Glutamatergic neuron (in vitro differentiated cells): ENCODE measurements at regions not wholly inside any gene's neighbourhood (a gene's known extent, or its start where the extent isn't known, plus 50 kb on each side); places are given as distances from the start of the nearest gene placed in this dataset.

Experiments
- DNase-seq: peaks from one replicate; pipeline ENCODE4 v3.0.0; 2022
- H3K27ac Mint-ChIP-seq: one replicate; pipeline ENCODE4 v1.8.0; 2020; ENCODE audit warnings: mild to moderate bottlenecking, mixed read lengths, inconsistent platforms; ENCODE audit not compliant: unreplicated experiment
- H3K27me3 Mint-ChIP-seq: one replicate; pipeline ENCODE4 v1.8.0; 2020; ENCODE audit warnings: mild to moderate bottlenecking, moderate library complexity, mixed read lengths, inconsistent platforms; ENCODE audit not compliant: unreplicated experiment
- H3K36me3 Mint-ChIP-seq: one replicate; pipeline ENCODE4 v1.8.0; 2020; ENCODE audit warnings: mild to moderate bottlenecking, mixed read lengths, inconsistent platforms; ENCODE audit not compliant: unreplicated experiment
- H3K4me1 Mint-ChIP-seq: one replicate; pipeline ENCODE4 v1.8.0; 2020; ENCODE audit warnings: mild to moderate bottlenecking, low read depth, mixed read lengths, inconsistent platforms; ENCODE audit not compliant: unreplicated experiment
- H3K4me3 Mint-ChIP-seq: one replicate; pipeline ENCODE4 v1.8.0; 2020; ENCODE audit warnings: mild to moderate bottlenecking, mixed read lengths, inconsistent platforms; ENCODE audit not compliant: unreplicated experiment
- H3K9me3 Mint-ChIP-seq: one replicate; pipeline ENCODE4 v1.8.0; 2020; ENCODE audit warnings: mild to moderate bottlenecking, moderate library complexity, mixed read lengths, inconsistent platforms; ENCODE audit not compliant: unreplicated experiment
- TF ChIP-seq, protein P1 (sequence below): fragments of 200-600 bp; sonication (generic); IDR thresholded peaks from one replicate; pipeline ENCODE4 v1.5.0; 2021; ENCODE audit not compliant: partially characterized antibody, unreplicated experiment

DNA sequence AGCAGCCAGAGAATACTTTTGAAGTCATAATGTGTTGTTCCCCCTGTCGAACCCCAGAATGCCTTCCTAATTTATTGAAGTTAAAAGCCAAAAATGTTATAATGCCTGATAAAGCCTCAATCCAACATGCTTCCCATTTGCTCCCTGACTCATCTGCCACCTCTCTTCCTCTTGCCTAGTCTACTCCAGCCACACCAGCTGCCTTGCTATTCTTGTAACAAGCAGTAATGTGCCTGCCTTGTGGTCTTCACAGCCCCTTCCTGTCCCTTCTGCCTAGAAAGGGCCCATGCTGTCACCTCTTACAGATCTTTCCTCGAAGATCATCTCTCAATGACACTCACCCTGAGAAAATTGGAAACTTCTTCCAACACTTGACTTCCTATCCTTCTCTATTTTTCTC lies 231.6 kb upstream of the CDH2 start:
- TF ChIP-seq, protein P1, sequence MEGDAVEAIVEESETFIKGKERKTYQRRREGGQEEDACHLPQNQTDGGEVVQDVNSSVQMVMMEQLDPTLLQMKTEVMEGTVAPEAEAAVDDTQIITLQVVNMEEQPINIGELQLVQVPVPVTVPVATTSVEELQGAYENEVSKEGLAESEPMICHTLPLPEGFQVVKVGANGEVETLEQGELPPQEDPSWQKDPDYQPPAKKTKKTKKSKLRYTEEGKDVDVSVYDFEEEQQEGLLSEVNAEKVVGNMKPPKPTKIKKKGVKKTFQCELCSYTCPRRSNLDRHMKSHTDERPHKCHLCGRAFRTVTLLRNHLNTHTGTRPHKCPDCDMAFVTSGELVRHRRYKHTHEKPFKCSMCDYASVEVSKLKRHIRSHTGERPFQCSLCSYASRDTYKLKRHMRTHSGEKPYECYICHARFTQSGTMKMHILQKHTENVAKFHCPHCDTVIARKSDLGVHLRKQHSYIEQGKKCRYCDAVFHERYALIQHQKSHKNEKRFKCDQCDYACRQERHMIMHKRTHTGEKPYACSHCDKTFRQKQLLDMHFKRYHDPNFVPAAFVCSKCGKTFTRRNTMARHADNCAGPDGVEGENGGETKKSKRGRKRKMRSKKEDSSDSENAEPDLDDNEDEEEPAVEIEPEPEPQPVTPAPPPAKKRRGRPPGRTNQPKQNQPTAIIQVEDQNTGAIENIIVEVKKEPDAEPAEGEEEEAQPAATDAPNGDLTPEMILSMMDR = no peak
- H3K27me3 Mint-ChIP-seq = no peaks in the 10 kb centered on the region
- no peak for DNase-seq
- H3K27ac Mint-ChIP-seq = no peak overlapping the region
- H3K4me1 Mint-ChIP-seq = no peaks in the 10 kb centered on the region
- no peaks in the 10 kb centered on the region for H3K9me3 Mint-ChIP-seq
- H3K36me3 Mint-ChIP-seq = no peaks in the 10 kb centered on the region
- H3K4me3 Mint-ChIP-seq = no peak overlapping the region

DNA sequence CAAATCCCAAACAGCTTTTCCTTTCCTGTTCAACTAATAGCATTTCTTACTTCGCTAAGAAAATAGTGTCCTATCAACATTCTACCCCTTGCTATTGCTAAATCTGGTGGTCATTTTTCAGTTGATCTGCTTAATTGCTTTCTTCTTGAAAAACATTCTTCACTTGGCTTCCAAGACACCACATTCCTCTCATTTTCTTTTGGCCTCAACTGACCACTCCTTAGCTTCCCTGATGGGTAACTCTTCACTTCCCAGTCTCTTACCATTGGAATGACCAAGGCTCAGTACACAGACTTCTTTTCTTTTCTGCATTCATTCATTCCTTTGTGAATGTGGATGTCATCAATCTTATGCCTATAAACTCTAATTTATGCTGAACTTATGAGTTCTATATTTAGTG lies 230.8 kb upstream of the CDH2 start:
- no peak for DNase-seq
- Mint-ChIP-seq H3K36me3 (no peaks in the 10 kb centered on the region), H3K27ac (no peak overlapping the region), H3K9me3 (no peaks in the 10 kb centered on the region), H3K27me3 (no peaks in the 10 kb centered on the region), H3K4me3 (no peak overlapping the region), H3K4me1 (no peaks in the 10 kb centered on the region)
- TF ChIP-seq, protein P1 = no peak

DNA sequence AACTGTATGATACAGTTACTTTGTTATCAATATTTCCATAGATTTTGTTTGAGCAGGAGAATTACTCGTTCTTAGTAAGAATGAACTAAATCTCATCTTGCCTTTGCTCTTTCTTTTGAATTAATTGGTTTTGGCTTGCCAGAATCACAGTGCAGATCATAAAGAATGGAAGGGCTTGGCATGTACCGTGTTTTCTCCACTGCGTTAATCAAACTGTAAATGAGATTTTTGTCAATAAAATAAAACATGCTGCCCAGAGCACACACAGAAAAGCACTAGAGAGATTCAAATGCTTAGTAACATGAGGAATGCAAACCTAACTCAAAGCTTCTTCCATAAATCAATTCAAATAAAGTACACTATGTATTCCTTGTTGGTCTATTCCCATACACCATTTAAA lies 229.6 kb upstream of the CDH2 start:
- no peak for DNase-seq
- Mint-ChIP-seq H3K9me3 (no peaks in the 10 kb centered on the region), H3K27me3 (no peaks in the 10 kb centered on the region), H3K4me1 (no peaks in the 10 kb centered on the region), H3K27ac (no peak overlapping the region), H3K36me3 (no peaks in the 10 kb centered on the region), H3K4me3 (no peak overlapping the region)
- TF ChIP-seq, protein P1 = no peak

DNA sequence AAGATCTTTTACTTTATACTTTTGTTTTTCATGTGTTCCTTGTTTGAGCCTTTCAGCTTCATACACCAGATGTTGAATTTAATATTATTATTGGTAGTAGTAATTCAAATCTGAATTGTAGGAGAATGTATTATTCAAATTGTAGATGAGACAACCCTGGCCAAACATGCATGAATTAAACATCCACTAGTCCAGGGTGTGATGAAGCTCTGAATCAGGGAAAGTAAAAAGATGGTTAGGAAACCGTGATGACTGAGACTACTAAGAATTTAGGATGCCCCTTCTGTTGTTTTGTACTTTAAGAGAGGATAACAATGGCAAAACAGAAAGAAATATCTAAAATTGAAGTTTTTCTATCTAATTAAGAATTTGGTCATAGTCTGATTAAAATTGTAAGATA lies 227.8 kb upstream of the CDH2 start:
- no peak for DNase-seq
- H3K4me3 Mint-ChIP-seq = no peak overlapping the region
- H3K36me3 Mint-ChIP-seq = no peaks in the 10 kb centered on the region
- H3K4me1 Mint-ChIP-seq = no peaks in the 10 kb centered on the region
- no peaks in the 10 kb centered on the region for H3K9me3 Mint-ChIP-seq
- H3K27ac Mint-ChIP-seq = no peak overlapping the region
- TF ChIP-seq, protein P1 = no peak
- H3K27me3 Mint-ChIP-seq = no peaks in the 10 kb centered on the region

DNA sequence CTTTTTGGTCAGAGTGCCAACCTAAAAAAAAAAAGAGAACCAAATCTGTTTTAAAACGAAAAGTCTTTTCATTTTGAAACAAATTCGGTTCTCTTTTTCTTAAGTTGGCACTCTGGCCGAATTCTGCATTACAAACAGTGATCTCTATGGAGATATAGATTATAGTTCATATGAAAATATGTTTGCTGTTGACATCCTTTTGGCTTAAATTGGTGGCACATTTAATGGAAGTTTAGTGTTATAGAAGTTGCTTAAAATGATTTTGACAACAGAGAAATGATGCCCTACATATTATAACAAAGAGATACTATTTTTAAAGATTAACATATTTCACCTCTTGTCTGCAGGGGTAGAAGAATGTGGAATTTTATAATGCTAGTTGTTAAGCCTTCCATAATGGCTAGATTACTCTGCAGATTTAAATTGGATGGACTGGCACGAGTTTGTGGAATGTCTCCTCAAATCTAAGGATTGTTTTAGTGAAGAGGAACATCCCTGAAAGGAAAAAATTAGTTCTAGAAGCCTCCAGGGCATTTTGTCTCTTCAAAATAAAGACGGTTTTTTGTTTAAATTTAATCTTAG lies 222.9 kb upstream of the CDH2 start:
- TF ChIP-seq, protein P1 = no peak
- Mint-ChIP-seq H3K4me3 (no peak overlapping the region), H3K9me3 (no peaks in the 10 kb centered on the region), H3K4me1 (peaks cover 17% of the 10 kb centered on the region), H3K36me3 (no peaks in the 10 kb centered on the region), H3K27me3 (no peaks in the 10 kb centered on the region), H3K27ac (no peak overlapping the region)
- DNase-seq = no peak
